K562 (cell line): ENCODE measurements at regions not wholly inside any gene's neighbourhood (a gene's known extent, or its start where the extent isn't known, plus 50 kb on each side); places are given as distances from the start of the nearest gene placed in this dataset.

Experiments
- ATF7 ChIP-seq: fragments of 450-650 bp; IDR thresholded peaks from 2 replicates; pipeline ENCODE4 v1.7.1; 2014; ENCODE audit warnings: mild to moderate bottlenecking, moderate library complexity
- HDAC3 ChIP-seq: fragments of 450-650 bp; IDR thresholded peaks from 2 replicates; pipeline ENCODE4 v1.6.1; 2018; ENCODE audit warnings: borderline replicate concordance, mild to moderate bottlenecking, moderate library complexity; ENCODE audit not compliant: partially characterized antibody
- MYBL2 ChIP-seq, 2 experiments: fragments of 450-650 bp in 1 of 2; sonication (generic) in 1 of 2; formaldehyde crosslinking in 1 of 2; IDR thresholded peaks; 2 replicates each; pipeline versions ENCODE4 v1.6.1 to v1.8.1; 2017 to 2022; ENCODE audit warnings: borderline replicate concordance in 1 of 2, inconsistent platforms in 1 of 2, low read depth in 1 of 2, mild to moderate bottlenecking in 1 of 2, missing genetic modification reagents in 1 of 2, moderate library complexity in 1 of 2
- MYC ChIP-seq, 2 experiments: fragments of 250-450 bp in 1 of 2; sonication (Bioruptor Pico) in 1 of 2; IDR thresholded peaks; 2 replicates each; pipeline versions ENCODE4 v1.5.1 to v1.6.1; 2012 to 2021; ENCODE audit warnings: low read depth in 2 of 2, borderline replicate concordance in 1 of 2, improper control_type of control experiment in 1 of 2, low read length in 1 of 2, mild to moderate bottlenecking in 1 of 2, moderate library complexity in 1 of 2
- NFRKB ChIP-seq: fragments of 450-650 bp; IDR thresholded peaks from 2 replicates; pipeline ENCODE4 v1.6.1; 2016; ENCODE audit warnings: low read depth
- NFYB ChIP-seq: IDR thresholded peaks from 2 replicates; pipeline ENCODE4 v1.6.1; 2011; ENCODE audit warnings: mild to moderate bottlenecking, moderate library complexity; ENCODE audit not compliant: insufficient read length; ENCODE audit errors: extremely low read depth
- NUFIP1 ChIP-seq: fragments of 450-650 bp; IDR thresholded peaks from 2 replicates; pipeline ENCODE4 v1.6.1; 2018; ENCODE audit not compliant: partially characterized antibody
- PYGO2 ChIP-seq: fragments of 450-650 bp; IDR thresholded peaks from 2 replicates; pipeline ENCODE4 v1.6.1; 2016; ENCODE audit warnings: mild to moderate bottlenecking, missing genetic modification characterization, moderate library complexity, missing compliant biosample characterization
- XRCC3 ChIP-seq: fragments of 450-650 bp; IDR thresholded peaks from 2 replicates; pipeline ENCODE4 v1.6.1; 2017; ENCODE audit warnings: mild to moderate bottlenecking, moderate library complexity
- ZNF408 ChIP-seq: fragments of 250-450 bp; sonication (Bioruptor Pico); IDR thresholded peaks from 2 replicates; pipeline ENCODE4 v1.4.0; 2020; ENCODE audit warnings: low read depth, mild to moderate bottlenecking, moderate library complexity
- TF ChIP-seq, protein P1 (sequence below): IDR thresholded peaks from 2 replicates; pipeline ENCODE4 v1.6.1; 2016; ENCODE audit warnings: missing genetic modification characterization, missing compliant biosample characterization
- TF ChIP-seq, protein P2 (sequence below): fragments of 450-650 bp; conservative IDR thresholded peaks from 2 replicates; pipeline ENCODE4 v1.6.1; 2016; ENCODE audit warnings: missing genetic modification characterization, low read depth, mild to moderate bottlenecking, missing compliant biosample characterization, moderate library complexity
- TF ChIP-seq, protein P3 (sequence below): fragments of 250-450 bp; sonication (Bioruptor Pico); IDR thresholded peaks from 2 replicates; pipeline ENCODE4 v1.4.0; 2020; ENCODE audit warnings: mild to moderate bottlenecking, moderate library complexity
- TF ChIP-seq, protein P4 (sequence below): fragments of 250-450 bp; sonication (Bioruptor Pico); IDR thresholded peaks from 2 replicates; pipeline ENCODE4 v1.4.0; 2020; ENCODE audit warnings: mild to moderate bottlenecking, moderate library complexity, borderline replicate concordance

DNA sequence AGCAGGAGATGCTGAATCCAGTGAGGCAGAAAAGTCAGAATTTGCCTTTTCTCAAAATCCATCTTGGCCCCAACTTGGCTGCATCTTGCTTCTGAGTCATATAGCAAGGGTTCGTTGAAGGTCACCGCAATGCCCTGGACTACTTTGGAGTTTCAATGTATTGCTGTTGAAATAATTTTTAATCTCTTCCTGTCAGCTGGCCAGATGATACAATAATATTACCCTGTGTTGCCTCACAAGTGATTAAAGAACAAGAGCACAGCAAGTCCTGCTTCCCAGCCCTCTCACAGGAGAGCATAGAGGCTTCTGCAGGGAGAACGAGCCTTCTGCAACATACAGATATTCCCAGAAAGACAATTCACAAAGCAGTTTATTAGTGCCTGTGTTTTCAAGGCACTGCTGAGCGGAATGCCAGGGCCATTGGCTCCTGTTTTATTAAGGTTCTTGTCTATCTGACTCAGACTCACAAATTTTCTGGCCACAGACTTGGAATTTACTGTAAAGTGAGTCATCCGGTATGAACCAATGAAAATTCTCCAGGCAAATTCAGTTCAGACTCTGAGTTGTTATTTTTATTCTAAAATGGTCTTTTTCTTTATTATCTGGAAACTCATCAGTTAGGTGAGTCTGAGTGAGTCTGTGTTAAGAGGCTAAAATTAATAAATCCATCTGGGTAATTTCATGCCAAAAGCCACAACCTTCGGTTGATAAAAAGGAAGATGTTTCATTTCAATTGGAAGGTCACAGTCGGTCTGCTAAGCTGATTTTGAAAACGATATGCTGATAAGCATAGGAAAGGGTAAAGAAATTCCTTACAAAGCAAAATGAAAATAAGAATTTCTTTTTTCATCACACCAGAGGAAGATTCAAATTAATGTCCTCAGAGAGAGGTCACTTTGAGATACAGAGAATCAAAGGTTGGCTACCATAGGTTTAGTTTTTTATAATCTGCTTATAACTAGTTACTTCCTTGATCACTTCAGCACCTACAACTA, 289.4 kb upstream of the STXBP5 start (continued):
- TF ChIP-seq PYGO2 (tag): no peak
- TF ChIP-seq XRCC3: no peak
- TF ChIP-seq, protein P1, sequence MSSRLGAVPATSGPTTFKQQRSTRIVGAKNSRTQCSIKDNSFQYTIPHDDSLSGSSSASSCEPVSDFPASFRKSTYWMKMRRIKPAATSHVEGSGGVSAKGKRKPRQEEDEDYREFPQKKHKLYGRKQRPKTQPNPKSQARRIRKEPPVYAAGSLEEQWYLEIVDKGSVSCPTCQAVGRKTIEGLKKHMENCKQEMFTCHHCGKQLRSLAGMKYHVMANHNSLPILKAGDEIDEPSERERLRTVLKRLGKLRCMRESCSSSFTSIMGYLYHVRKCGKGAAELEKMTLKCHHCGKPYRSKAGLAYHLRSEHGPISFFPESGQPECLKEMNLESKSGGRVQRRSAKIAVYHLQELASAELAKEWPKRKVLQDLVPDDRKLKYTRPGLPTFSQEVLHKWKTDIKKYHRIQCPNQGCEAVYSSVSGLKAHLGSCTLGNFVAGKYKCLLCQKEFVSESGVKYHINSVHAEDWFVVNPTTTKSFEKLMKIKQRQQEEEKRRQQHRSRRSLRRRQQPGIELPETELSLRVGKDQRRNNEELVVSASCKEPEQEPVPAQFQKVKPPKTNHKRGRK (tag): no peak
- TF ChIP-seq, protein P2, sequence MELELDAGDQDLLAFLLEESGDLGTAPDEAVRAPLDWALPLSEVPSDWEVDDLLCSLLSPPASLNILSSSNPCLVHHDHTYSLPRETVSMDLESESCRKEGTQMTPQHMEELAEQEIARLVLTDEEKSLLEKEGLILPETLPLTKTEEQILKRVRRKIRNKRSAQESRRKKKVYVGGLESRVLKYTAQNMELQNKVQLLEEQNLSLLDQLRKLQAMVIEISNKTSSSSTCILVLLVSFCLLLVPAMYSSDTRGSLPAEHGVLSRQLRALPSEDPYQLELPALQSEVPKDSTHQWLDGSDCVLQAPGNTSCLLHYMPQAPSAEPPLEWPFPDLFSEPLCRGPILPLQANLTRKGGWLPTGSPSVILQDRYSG (tag): no peak
- TF ChIP-seq NFRKB: peak; percentile 70
- no peak for TF ChIP-seq NFYB
- TF ChIP-seq MYBL2 (IDR thresholded peaks at IDR 0.05; ENCODE audit: low read depth): no peak
- no peak for TF ChIP-seq MYBL2 (CRISPR knock-in tag; IDR thresholded peaks at IDR 0.05; ENCODE audit: borderline replicate concordance)
- no peak for TF ChIP-seq MYC (IDR thresholded peaks at IDR 0.05; ENCODE audit: low read depth, low read length)
- TF ChIP-seq MYC (CRISPR knock-in tag; IDR thresholded peaks at IDR 0.05; ENCODE audit: borderline replicate concordance, low read depth): no peak
- TF ChIP-seq HDAC3: peak; percentile 62
- TF ChIP-seq, protein P3, sequence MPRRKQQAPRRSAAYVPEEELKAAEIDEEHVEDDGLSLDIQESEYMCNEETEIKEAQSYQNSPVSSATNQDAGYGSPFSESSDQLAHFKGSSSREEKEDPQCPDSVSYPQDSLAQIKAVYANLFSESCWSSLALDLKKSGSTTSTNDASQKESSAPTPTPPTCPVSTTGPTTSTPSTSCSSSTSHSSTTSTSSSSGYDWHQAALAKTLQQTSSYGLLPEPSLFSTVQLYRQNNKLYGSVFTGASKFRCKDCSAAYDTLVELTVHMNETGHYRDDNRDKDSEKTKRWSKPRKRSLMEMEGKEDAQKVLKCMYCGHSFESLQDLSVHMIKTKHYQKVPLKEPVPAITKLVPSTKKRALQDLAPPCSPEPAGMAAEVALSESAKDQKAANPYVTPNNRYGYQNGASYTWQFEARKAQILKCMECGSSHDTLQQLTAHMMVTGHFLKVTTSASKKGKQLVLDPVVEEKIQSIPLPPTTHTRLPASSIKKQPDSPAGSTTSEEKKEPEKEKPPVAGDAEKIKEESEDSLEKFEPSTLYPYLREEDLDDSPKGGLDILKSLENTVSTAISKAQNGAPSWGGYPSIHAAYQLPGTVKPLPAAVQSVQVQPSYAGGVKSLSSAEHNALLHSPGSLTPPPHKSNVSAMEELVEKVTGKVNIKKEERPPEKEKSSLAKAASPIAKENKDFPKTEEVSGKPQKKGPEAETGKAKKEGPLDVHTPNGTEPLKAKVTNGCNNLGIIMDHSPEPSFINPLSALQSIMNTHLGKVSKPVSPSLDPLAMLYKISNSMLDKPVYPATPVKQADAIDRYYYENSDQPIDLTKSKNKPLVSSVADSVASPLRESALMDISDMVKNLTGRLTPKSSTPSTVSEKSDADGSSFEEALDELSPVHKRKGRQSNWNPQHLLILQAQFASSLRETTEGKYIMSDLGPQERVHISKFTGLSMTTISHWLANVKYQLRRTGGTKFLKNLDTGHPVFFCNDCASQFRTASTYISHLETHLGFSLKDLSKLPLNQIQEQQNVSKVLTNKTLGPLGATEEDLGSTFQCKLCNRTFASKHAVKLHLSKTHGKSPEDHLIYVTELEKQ (CRISPR knock-in tag): no peak
- peak; percentile 77 for TF ChIP-seq ATF7
- TF ChIP-seq ZNF408 (CRISPR knock-in tag): no peak
- TF ChIP-seq NUFIP1: no peak
- TF ChIP-seq, protein P4, sequence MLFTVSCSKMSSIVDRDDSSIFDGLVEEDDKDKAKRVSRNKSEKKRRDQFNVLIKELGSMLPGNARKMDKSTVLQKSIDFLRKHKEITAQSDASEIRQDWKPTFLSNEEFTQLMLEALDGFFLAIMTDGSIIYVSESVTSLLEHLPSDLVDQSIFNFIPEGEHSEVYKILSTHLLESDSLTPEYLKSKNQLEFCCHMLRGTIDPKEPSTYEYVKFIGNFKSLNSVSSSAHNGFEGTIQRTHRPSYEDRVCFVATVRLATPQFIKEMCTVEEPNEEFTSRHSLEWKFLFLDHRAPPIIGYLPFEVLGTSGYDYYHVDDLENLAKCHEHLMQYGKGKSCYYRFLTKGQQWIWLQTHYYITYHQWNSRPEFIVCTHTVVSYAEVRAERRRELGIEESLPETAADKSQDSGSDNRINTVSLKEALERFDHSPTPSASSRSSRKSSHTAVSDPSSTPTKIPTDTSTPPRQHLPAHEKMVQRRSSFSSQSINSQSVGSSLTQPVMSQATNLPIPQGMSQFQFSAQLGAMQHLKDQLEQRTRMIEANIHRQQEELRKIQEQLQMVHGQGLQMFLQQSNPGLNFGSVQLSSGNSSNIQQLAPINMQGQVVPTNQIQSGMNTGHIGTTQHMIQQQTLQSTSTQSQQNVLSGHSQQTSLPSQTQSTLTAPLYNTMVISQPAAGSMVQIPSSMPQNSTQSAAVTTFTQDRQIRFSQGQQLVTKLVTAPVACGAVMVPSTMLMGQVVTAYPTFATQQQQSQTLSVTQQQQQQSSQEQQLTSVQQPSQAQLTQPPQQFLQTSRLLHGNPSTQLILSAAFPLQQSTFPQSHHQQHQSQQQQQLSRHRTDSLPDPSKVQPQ (CRISPR knock-in tag): no peak
